GM19239 (cell line): ENCODE measurements at regions not wholly inside any gene's neighbourhood (a gene's known extent, or its start where the extent isn't known, plus 50 kb on each side); places are given as distances from the start of the nearest gene placed in this dataset.

Experiments used
- DNase-seq: peaks from one replicate; pipeline ENCODE4 v3.0.0; 2011; ENCODE audit warnings: low spot score; ENCODE audit not compliant: insufficient read length
- FAIRE-seq: peaks from 2 replicates; lab custom pipeline; 2011; peaks lifted over from hg19 to GRCh38; lab: Jason Lieb, UNC

DNA sequence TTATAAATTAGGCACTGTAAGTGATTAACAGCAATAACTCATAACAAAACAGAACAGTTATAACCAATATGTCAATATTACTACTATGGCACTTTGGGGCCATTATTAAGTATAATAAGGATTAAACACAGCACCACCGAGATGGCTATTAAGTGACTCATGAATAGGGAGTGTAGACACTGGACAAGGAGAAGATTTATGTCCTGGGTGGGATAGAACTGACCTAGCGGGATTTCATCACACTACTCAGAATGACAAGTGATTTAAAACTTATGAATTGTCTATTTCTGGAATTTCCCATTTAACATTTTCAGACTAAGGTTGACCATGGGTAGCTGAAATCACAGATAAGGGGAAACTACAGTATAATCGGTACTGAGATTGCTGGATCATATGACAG is 79.0 kb upstream of the SLC7A1 start:
- DNase-seq (no peak), FAIRE-seq (no peak)

GRCh38 chr13:29664591-29664990 is 69.1 kb upstream of the SLC7A1 start:
- FAIRE-seq (no peak), DNase-seq (no peak)

DNA sequence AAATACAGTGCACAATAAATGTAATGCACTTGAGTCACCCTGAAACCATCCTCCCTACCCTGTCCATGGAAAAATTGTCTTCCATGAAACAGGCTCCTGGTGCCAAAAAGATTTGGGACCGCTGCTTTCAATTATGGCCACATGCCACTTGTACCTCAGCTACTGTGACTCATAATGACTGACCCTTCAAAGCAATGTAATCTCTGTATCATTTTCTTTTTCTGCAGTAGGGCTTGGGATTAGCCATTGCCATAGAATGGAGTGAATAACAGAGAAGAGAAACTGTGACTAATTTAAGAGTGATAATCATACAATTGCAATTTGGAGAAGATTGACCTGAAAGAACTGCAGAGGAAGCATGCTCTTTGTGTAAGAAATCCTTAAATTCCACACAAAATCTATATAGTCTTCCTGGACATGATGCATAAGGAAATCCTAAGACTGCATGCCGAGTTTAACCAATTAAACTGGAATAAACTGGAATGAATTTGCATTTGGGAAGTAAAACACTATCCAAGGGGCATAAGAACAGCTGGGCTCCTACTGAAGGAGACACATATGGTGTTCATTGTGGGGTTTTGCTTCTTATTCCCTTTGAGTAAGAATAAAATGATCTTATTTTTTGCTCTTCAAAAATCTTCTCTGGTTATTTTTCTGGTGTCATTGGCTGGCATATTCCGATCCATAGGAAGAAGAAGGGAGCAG is 59.5 kb upstream of the SLC7A1 start:
- FAIRE-seq (no peak), DNase-seq (no peak)

DNA sequence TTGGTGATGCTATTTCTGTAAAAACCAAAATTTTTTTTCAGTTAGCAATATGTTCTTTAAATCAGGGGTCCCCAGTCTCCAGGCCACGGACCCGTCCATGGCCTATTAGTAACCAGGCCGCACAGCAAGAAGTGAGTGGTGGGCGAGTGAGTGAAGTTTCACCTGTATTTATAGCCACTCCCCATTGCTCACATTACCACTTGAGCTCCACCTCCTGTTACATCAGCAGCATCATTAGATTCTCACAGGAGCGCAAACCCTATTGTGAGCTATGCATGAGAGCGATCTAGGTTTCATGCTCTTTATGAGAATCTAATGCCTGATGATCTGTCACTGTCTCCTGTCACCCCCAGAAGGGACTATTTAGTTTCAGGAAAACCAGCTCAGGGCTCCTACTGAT is 58.9 kb upstream of the SLC7A1 start:
- DNase-seq (no peak), FAIRE-seq (no peak)

GRCh38 chr13:29648760-29649159 is 53.3 kb upstream of the SLC7A1 start:
- no peak for FAIRE-seq
- DNase-seq: no peak
